DMS79 (cell line): ENCODE measurements at regions not wholly inside any gene's neighbourhood (a gene's known extent, or its start where the extent isn't known, plus 50 kb on each side); places are given as distances from the start of the nearest gene placed in this dataset.

Experiments
- DNase-seq: peaks from one replicate; lab custom pipeline; 2025; lab: John Stamatoyannopoulos, UW

DNA sequence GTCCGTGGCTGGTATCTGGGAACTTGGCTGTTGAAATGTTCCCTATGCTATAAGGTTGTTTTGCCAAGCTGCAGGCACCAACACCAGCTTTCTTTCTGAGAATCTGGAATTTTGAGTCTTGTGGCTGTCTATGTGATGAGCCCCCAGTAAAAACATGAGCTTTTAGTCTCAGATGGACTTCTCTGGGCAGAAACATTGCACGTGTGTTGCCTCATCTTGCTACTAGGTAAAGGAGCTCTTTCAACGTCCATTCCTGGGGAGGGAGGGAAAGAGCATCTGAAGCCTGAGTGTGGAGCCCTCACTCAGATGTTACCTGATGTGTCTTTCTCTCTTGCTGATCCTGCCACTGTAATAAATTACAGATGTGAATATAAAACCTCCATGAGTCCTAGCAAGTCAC lies 183.8 kb upstream of the LHX5 start:
- no peak for DNase-seq

DNA sequence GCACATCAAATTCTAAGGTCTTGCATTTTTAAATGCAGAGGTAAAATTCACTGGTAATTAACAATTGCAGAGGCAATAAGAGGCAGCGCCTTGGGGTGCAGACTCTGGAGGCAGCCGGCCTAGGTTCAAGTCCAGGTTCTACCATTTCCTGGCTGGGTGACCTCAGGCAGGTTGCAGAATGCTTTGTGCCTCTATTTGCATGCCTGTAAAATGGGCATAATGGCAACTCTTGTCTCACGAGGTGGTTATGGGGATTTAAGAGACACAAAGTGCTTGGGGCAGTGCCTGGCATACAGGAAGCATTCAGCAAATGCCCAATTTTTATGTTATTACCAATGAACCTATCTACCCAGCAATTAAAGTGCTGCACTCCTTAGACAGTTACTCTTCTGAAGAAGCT lies 180.0 kb upstream of the LHX5 start:
- no peak for DNase-seq

DNA sequence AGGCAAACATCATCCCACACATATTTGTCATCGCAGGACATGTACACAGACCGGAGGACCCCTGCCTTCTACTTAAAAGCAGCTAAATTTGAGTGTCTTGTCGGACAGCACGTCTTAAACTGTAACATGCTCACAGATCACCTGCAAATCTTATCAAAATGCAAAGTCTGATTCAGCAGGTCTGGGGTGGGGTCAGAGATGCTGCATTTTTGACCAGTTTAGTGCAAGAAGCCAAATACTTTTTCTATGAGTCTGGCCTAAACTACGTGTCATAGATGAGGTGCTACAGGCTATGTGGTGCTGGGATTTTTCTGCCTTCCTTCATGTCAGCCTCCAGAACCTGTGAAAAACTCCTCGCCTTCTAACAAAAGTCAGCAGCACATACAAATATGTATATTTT lies 178.8 kb upstream of the LHX5 start:
- DNase-seq, result no peak

DNA sequence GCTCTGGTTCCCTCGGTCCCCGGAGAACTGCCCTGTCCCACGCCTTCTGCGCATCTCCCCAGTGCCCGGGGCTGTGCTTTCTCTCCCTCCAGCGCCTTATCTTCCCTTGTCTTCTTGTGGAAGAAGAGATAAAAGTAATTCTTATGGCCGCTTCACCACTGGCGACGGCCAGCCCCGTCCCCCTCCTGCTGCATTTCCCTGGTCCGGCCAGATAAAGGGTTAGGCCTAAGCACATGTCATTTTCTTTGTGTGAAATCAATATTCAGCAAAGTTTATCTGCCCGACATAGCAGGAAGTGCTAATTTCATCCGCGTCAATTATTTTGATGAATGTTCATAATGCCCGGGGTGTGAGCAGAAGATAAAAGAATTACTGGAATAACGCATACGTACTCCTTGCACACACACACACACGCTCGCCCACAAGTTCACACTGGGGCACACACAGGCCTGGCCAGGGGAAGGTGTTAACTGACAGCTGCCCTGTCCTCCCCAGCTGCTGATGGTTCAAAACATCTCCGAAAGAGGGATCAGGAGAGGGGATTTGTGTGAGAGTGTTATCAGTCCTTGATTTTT lies 177.7 kb upstream of the LHX5 start:
- DNase-seq, result no peak

DNA sequence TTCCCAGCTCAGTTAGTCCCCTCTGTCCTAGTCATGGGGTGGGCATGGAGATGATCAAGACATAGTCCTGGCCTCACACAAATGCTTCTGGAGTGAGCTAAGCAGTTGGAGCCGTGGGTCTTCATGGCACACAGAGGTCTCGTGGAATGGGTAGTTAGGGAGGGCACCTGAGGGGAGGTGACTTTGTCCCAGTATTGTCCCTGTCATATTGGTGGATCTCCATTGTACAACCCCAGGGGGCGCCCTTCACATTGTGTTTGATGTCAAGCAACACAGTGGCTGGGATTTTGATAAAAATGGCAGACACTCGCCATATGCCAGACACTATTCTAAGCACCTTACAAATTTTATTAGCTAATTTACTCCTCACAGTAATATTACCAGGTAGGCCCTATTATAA lies 175.4 kb upstream of the LHX5 start:
- no peak for DNase-seq

DNA sequence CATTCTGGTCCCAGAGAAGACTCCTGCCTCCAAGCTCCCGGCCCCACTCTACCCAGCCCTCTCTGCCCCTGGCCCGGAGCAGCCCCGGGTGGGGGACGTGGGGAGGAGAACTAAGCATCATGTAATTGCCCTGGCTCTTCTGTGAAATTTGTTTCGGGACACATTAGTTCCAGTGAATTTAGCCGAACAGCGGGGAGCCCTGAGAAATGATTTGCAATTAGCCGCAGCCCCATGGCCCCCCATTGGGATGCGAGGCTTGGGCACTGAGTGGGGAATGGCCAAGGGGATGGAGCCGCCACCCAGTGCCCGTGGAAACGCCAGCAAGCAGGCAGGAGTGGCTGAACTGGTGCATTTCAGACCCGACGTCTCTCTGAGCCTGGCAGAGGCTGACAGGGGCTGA lies 173.9 kb upstream of the LHX5 start:
- no peak for DNase-seq

DNA sequence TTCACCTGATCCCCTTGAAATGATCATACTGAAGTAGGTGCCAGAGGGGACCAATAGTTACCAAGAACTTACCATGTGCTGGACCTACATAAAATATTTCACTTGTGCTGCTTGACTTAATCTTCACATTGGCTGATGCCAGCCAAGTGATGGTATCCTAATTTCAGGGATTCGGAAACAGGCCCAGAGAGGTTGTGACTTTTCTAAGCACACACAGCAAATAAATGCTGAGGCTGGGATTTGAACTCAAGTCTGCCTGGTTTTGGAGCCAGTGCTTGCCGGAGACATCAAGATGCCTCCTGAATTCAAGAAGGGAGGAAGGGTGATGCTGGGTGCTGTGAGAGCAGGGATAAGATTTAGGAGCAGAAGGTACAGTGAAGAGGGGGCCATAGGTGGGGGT lies 173.5 kb upstream of the LHX5 start:
- no peak for DNase-seq

DNA sequence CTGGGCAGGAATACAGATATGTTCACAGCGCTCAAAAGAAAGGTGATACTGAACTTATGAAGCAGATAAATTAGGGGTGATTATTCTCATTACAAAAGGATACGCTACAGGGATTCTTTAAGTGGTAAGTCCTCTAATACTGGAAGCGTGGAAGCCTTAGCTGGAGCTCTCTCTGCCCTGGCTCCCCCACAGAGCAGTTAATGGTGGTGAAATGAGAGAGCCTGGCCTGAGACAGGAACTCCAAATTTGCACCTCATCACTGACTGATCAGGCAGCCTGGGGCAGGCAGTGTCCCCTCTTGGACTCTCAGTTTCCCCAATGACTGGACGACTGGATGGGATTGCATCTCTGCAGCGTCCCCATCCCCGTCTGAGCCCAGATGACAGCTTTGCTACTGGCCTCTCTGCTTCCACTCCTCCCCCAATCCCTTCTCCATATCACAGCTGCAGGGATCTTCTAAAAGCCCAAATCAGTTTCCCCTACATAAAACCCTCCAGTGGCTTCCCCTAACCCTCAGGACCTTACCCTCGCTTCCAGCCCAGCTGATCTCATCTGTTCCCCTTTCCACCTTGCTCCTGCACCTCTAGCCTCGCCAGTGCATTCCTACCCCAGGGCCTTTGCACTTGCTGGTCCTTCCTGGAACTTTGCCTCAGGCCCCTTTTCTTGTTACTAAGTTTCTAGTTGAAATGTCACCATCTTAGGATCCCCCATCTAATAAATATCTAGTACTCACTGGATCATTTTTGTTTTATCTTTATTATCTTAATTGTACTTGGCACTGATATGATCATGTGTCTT lies 171.7 kb upstream of the LHX5 start:
- no peak for DNase-seq

DNA sequence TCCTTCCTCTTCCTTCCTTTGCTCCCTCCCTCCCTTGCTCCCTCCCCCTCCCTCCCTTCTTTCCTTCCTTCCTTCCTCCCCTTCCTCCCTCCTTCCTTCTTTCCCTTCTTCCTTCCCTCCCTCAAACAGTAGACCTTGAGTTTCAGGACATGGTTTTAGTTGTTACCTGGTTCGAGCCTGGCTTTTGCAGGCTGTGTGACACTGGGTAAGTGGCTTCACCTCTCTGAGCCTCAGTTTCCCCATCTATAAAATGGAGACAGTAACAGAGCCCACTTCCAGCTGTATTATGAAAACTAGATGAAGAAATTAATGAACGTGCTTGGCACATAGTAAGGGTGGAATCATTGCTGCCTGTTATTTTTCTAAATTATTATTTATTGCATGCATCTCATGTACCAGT lies 171.0 kb upstream of the LHX5 start:
- no peak for DNase-seq

DNA sequence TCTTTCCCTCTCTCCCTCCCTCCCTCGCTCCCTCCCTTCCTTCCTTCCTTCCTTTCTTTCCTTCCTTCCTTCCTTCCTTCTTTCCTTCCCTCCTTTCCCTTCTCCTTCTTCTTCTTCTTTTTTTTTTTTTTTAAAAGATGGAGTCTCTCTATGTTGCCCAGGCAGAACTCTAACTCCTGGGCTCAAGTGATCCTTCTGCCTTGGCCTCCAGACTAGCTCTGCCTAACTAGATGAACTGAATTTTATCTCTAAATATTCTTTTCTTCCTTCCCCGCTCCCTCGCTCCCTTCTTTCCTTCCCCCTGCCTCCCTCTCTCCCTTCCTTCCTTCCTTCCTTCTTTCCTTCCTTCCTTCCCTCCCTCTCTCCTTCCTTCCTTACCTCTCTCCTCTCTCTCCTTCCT lies 170.5 kb upstream of the LHX5 start:
- no peak for DNase-seq

DNA sequence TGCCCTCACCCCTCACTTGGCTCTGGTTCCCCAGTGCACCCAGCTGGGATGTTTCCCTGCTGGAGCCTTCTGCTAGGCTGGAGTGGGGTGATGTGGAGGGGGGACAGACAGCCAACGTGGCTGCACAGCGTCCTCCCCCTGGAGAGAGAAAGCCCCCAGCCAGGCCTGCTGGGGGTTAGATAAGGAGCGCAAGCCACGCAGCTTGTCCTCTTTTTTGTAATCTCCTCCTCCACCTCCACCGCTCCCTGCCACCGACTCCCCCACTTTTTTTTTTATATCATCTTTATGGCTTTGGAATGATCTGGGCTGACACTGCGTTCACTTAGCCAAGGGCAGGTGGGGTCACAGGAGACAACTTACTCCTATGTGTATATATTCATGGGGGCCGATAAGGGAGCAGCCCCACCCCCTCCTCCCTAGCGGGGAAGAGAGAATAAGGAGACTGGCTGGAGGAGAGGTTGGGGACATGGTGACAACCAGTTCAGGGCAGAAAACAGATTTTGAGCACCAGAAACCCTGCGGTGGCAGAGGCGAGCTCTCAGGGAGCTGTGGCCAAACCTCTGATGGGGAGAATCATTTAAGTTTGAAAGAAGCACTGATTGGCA lies 169.9 kb upstream of the LHX5 start:
- no peak for DNase-seq

DNA sequence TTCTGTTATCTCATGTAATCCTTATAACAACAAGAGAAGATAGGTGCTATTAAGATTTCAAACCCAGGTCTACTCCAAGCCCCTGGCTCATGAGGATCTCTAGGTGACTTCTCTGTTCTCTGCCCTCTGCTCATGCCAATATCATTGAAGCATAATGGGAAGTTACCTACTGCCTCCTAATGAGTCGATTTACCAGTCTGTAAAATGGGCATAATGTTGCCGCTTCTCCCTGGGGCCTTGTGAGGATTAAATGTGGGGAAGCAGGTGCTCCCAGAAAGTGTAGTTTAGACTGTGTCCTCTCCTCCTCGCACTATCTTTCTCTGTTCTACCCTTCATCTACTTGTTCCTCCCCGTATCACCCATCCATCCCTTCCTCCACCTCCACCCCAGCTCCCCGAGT lies 169.2 kb upstream of the LHX5 start:
- no peak for DNase-seq

DNA sequence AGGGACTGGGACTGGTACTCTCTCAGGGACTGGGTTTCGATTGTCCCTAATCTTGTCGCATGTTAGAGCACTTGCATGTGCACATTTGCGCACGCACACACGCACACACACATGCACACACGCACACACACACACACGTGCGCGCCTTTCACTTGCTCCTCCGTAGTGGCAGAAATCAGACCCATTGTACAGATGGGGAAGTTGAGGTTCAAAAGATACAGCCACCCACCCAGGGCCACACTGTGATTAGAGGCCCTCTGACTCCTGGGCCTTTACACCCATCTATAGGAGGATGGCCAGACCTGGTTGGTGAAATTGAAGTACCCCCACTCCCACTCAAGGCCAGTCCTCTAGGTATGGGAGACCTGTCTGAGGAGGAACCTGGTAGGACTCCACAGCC lies 167.8 kb upstream of the LHX5 start:
- DNase-seq, result no peak

DNA sequence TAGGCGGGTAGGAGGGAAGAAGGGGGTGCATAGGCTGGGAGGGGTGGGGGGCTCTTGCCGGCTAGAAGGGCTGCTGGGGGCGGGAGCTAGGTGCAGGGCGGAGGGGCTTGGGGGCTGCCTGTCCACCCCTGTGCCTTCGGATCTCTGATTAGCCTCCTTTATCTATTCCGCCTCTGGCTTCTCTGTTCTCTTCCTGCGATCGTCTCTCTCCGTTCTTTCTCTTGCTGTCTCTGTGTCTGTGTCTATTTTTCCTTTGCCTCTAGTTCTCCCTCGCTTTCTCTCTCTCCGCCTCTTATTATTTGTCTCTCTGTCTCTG lies 166.7 kb upstream of the LHX5 start:
- DNase-seq, result no peak

DNA sequence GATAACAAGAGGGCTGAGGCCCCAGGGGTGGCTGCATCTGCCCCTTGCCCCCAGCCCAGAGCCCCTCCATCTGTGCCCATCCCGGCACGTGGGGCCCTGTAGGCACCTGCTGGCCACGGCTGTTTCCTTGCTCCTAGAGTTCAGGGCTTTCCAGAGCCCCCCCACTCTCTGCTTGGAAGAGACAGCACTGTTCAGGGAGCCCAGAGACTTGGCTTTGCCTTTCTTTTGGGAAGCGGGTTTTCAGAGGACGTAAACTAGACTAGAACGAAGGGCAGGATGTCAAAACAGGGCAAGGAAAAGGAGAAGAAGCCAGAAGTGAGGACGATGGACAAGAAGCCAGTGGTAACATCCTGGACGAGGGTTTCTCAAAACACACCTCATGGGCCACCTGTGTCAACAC lies 163.3 kb upstream of the LHX5 start:
- no peak for DNase-seq

DNA sequence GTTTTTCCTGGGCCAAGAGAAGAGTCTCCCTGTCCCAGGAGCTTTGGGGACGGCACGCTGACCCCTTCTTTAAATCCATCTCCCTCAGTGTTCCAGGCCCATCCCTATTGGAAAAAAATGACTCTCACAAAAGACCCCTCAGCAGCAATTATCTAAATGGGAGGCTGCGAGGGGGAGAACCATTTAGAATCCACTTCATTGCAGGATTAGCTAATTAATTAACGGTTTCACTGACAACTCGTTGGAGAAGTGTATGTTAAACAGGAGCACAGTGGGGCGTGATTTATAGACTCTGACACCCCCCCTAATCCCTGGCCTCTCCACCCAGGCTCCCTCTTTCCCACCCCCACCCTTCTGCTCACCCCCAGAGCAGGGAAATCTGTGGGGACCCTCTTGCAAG lies 162.8 kb upstream of the LHX5 start:
- no peak for DNase-seq

DNA sequence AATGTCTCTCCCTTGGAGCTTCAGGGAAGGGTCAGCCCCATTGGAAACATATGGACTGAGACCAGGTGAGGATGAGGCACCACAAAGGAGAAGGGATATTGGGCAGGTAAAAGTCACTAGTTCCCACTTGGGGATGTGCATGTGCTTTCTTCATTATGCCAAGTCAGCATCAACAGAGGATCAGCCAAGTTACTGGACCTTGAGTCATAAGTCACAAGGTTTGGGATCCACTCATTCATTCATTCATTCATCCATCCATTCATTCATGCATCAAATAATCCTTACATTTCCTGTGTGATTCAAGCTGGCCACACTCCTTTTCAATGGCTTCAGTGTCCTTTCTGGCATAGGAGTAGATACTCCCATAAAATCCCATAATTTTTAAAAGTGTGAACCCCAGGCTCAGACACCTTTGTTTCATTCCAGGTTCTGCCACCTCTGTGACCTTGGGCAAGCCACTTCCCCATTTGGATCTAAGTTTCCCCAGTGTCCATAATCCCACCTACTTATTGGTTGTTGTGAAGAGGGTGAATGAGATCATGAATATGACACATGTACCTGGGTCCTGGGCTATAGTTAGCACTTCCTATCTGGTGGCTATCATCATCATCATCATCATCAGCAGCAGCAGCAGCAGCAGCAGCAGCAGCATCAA lies 162.1 kb upstream of the LHX5 start:
- DNase-seq, result no peak

DNA sequence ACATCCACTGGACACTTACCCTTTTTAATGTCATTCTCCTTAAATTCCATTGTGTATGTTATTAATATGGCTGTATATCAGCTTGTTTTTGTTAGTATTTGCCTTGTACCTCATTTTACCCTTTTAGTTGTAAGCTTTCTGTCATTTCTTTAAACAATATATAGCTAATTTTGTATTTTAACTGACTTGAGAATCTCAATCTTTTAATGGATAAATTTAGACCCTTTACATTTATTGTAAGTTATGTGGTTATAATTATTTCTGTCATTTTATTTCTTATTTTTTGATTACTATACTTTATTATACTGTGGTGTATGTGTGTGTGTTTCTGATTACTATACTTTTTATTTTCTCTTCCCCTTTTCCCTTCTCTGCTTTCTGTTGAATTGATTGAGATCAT lies 159.0 kb upstream of the LHX5 start:
- no peak for DNase-seq

DNA sequence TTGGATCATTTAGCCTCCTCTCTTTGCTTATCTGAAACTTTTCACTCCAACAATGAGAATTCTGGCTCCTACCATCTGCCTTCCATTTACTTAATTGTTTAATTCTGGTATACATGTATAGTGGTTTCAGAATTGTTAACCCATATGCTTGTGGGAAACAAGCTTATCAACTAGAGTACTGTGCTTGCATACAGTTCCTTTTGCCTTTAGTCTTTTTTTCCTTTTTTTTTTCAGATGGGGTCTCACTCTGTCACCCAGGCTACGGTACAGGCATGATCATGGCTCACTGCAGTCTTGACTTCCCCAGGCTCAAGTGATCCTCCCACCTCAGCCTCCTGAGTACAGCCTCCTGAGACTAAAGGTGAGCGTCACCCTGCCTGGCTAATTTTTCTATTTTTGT lies 153.8 kb upstream of the LHX5 start:
- no peak for DNase-seq

DNA sequence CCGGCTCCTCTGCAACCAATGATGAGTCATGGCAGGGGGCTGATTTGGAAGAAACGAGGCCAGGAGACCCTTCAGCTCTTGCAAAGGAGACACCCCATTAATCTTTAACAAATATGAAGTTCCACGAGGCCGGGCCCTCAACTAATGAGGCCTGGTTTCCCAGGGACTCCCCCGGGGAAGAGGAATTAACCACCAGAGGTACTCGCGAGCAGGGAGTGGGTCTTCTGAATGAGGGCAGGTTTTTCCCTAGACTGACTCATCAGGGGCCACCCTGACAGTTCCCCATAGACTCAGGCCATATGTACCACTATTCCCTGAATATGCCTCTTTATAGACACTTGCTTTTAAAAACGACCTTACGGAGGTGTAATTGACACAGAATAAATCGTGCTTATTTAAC lies 150.7 kb upstream of the LHX5 start:
- no peak for DNase-seq

DNA sequence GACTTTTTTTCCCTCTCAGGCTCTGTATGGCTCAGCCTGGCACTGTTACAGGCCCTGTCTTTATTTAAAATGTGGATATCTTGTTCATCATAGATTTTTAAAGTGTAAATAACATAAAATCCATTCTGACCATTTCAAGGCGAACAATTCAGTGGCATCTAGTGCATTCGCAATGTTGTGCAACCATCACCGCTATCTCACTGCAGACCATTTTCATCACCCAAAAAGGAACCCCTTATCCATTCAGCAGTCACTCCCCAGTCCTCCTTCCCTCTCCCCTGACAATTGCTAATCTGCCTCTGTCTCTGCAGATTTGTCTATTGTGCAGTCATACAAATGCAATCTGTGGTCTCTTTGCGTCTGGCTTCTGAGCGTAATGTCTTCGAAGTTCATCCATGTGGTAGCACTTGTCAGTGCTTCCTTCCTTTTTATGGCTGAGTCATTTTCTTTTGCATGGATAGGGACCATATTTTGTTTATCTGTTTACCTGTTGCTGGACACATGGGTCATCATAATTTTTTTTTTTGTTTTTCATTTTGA lies 148.8 kb upstream of the LHX5 start:
- DNase-seq, result no peak

DNA sequence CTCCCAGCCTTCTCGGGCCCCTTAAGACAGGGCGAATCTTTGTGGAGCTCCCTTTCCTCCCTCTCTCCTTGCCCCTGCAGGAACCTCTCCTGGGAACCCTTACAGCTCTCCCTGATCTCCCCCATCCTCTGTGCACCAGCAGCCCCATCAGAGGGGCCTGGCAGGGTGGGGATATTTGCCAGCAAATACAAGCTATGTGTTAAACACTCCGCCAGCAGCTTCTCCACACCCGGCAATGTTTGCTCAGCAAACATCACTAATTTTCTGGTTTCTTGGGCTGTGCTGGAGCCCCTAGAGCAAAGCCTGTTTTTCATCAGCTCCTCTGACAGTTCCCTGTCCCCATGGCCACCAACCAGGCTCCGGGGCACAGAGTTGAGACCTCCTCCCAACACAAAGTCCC lies 147.5 kb upstream of the LHX5 start:
- no peak for DNase-seq

DNA sequence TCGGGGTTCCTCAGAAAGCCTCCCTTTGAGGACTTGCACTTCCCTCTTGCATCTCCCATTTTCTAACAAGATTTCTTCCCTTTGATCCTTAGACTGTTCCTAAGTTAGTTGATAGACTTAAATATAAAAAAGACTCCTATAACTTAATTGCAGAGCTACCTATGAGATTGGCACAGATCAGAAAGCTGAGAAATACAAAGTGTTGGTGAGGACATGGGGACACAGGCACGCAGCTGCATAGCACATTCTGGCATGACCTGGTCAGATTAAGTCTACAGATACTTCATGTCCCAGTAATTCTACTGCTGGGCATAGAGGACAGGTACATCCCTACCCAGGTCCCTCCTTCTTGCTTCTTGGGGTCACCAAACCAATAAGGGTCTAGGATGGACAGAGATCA lies 141.7 kb upstream of the LHX5 start:
- DNase-seq, result no peak
